Amniotic epithelial cell (primary cell): ENCODE measurements at regions not wholly inside any gene's neighbourhood (a gene's known extent, or its start where the extent isn't known, plus 50 kb on each side); places are given as distances from the start of the nearest gene placed in this dataset.

Experiments used
- DNase-seq: peaks from one replicate; pipeline ENCODE4 v3.0.0-alpha.2; 2010; ENCODE audit warnings: low read depth

GRCh38 chr1:90780981-90781380, 63.9 kb upstream of the BARHL2 start:
- DNase-seq: no peak

GRCh38 chr1:90779573-90779972, 62.5 kb upstream of the BARHL2 start:
- DNase-seq: no peak

- no peak for DNase-seq
These were observed 61.4 kb upstream of the BARHL2 start for GRCh38 chr1:90778486-90778885.

GRCh38 chr1:90773812-90774211, 56.7 kb upstream of the BARHL2 start:
- DNase-seq: no peak

GRCh38 chr1:90768826-90769225, 51.7 kb upstream of the BARHL2 start:
- no peak for DNase-seq

GRCh38 chr1:90768098-90768497, 51.0 kb upstream of the BARHL2 start:
- no peak for DNase-seq
